ENCODE measurements at regions not wholly inside any gene's neighbourhood (a gene's known extent, or its start where the extent isn't known, plus 50 kb on each side); places are given as distances from the start of the nearest gene placed in this dataset.
A peak's percentile ranks its signal among the peaks of the same experiment; 100 is the strongest.

GRCh38 chr4:108567831-108568230 is 52.5 kb upstream of the RPL34 start:
- Mint-ChIP-seq H3K27me3 (no peaks in the 10 kb centered on the region), H3K27ac (no peak overlapping the region), H3K4me3 (no peak overlapping the region), H3K9me3 (peaks cover 5% of the 10 kb centered on the region), H3K36me3 (peaks cover 12% of the 10 kb centered on the region), H3K4me1 (peaks cover 35% of the 10 kb centered on the region)
- no peak for DNase-seq

- Mint-ChIP-seq H3K36me3 (peaks cover 1% of the 10 kb centered on the region), H3K27me3 (no peaks in the 10 kb centered on the region), H3K27ac (no peak overlapping the region), H3K4me3 (no peak overlapping the region), H3K4me1 (peaks cover 4% of the 10 kb centered on the region), H3K9me3 (no peaks in the 10 kb centered on the region)
- DNase-seq, result no peak
Measured at GRCh38 chr4:108561116-108561515, 59.3 kb upstream of the RPL34 start.

- Mint-ChIP-seq H3K4me3 (no peak overlapping the region), H3K9me3 (no peaks in the 10 kb centered on the region), H3K36me3 (peaks cover 1% of the 10 kb centered on the region), H3K27me3 (no peaks in the 10 kb centered on the region), H3K27ac (no peak overlapping the region), H3K4me1 (peaks cover 4% of the 10 kb centered on the region)
- no peak for DNase-seq
Measured at GRCh38 chr4:108560616-108561015, 59.8 kb upstream of the RPL34 start.

GRCh38 chr4:108559911-108560310 is 60.5 kb upstream of the RPL34 start:
- no peak for DNase-seq
- H3K27me3 Mint-ChIP-seq, result no peaks in the 10 kb centered on the region
- H3K4me1 Mint-ChIP-seq, result peaks cover under 1% of the 10 kb centered on the region
- H3K27ac Mint-ChIP-seq, result no peak overlapping the region
- no peaks in the 10 kb centered on the region for H3K9me3 Mint-ChIP-seq
- no peaks in the 10 kb centered on the region for H3K36me3 Mint-ChIP-seq
- H3K4me3 Mint-ChIP-seq, result no peak overlapping the region

- no peaks in the 10 kb centered on the region for H3K36me3 Mint-ChIP-seq
- H3K27ac Mint-ChIP-seq, result no peak overlapping the region
- no peak for DNase-seq
- no peaks in the 10 kb centered on the region for H3K27me3 Mint-ChIP-seq
- H3K4me3 Mint-ChIP-seq, result no peak overlapping the region
- H3K4me1 Mint-ChIP-seq, result no peaks in the 10 kb centered on the region
- no peaks in the 10 kb centered on the region for H3K9me3 Mint-ChIP-seq
Measured at GRCh38 chr4:108559068-108559793, 61.1 kb upstream of the RPL34 start.

GRCh38 chr4:108556588-108557200 is 63.7 kb upstream of the RPL34 start:
- no peak overlapping the region for H3K27ac Mint-ChIP-seq
- peaks cover 2% of the 10 kb centered on the region for H3K4me1 Mint-ChIP-seq
- no peaks in the 10 kb centered on the region for H3K27me3 Mint-ChIP-seq

GRCh38 chr4:108556166-108556565 is 64.2 kb upstream of the RPL34 start:
- H3K4me1 Mint-ChIP-seq, result peaks cover 2% of the 10 kb centered on the region
- no peak for DNase-seq
- H3K36me3 Mint-ChIP-seq, result peaks cover 4% of the 10 kb centered on the region
- no peak overlapping the region for H3K27ac Mint-ChIP-seq
- H3K9me3 Mint-ChIP-seq, result peaks cover 6% of the 10 kb centered on the region
- no peak overlapping the region for H3K4me3 Mint-ChIP-seq
- H3K27me3 Mint-ChIP-seq, result no peaks in the 10 kb centered on the region

More at GRCh38 chr4:108556588-108557200, 63.7 kb upstream of the RPL34 start:
- no peak for DNase-seq
- peaks cover 4% of the 10 kb centered on the region for H3K9me3 Mint-ChIP-seq
- no peak overlapping the region for H3K4me3 Mint-ChIP-seq
- peaks cover 4% of the 10 kb centered on the region for H3K36me3 Mint-ChIP-seq

GRCh38 chr4:108555701-108556100 is 64.7 kb upstream of the RPL34 start:
- no peak overlapping the region for H3K4me3 Mint-ChIP-seq
- H3K27me3 Mint-ChIP-seq, result no peaks in the 10 kb centered on the region
- peaks cover 2% of the 10 kb centered on the region for H3K4me1 Mint-ChIP-seq
- peaks cover 4% of the 10 kb centered on the region for H3K36me3 Mint-ChIP-seq
- H3K27ac Mint-ChIP-seq, result no peak overlapping the region
- no peak for DNase-seq
- peaks cover 6% of the 10 kb centered on the region for H3K9me3 Mint-ChIP-seq

GRCh38 chr4:108547682-108548081 is 72.7 kb upstream of the RPL34 start:
- H3K9me3 Mint-ChIP-seq, result peaks cover 32% of the 10 kb centered on the region
- no peaks in the 10 kb centered on the region for H3K27me3 Mint-ChIP-seq
- no peak overlapping the region for H3K27ac Mint-ChIP-seq
- DNase-seq, result no peak
- H3K36me3 Mint-ChIP-seq, result peaks cover 40% of the 10 kb centered on the region
- peaks cover 6% of the 10 kb centered on the region for H3K4me1 Mint-ChIP-seq
- no peak overlapping the region for H3K4me3 Mint-ChIP-seq

- no peak for DNase-seq
- Mint-ChIP-seq H3K4me3 (no peak overlapping the region), H3K36me3 (peaks cover 42% of the 10 kb centered on the region), H3K27me3 (no peaks in the 10 kb centered on the region), H3K27ac (no peak overlapping the region), H3K4me1 (peaks cover 4% of the 10 kb centered on the region), H3K9me3 (peaks cover 32% of the 10 kb centered on the region)
Measured at GRCh38 chr4:108546728-108547127, 73.6 kb upstream of the RPL34 start.

- H3K36me3 Mint-ChIP-seq, result peaks cover 49% of the 10 kb centered on the region
- H3K4me1 Mint-ChIP-seq, result peaks cover 13% of the 10 kb centered on the region
- H3K27me3 Mint-ChIP-seq, result no peaks in the 10 kb centered on the region
- no peak overlapping the region for H3K4me3 Mint-ChIP-seq
- H3K9me3 Mint-ChIP-seq, result peaks cover 27% of the 10 kb centered on the region
- DNase-seq, result no peak
- H3K27ac Mint-ChIP-seq, result no peak overlapping the region
Measured at GRCh38 chr4:108544481-108544880, 75.9 kb upstream of the RPL34 start.

GRCh38 chr4:108543359-108543968 is 76.9 kb upstream of the RPL34 start:
- Mint-ChIP-seq H3K9me3 (peaks cover 21% of the 10 kb centered on the region), H3K4me3 (no peak overlapping the region), H3K27ac (no peak overlapping the region), H3K4me1 (peaks cover 13% of the 10 kb centered on the region), H3K36me3 (peaks cover 40% of the 10 kb centered on the region), H3K27me3 (no peaks in the 10 kb centered on the region)
- no peak for DNase-seq

GRCh38 chr4:108540536-108540935 is 79.8 kb upstream of the RPL34 start:
- H3K9me3 Mint-ChIP-seq, result no peaks in the 10 kb centered on the region
- DNase-seq, result no peak
- H3K36me3 Mint-ChIP-seq, result peaks cover 18% of the 10 kb centered on the region
- H3K27me3 Mint-ChIP-seq, result no peaks in the 10 kb centered on the region
- H3K4me3 Mint-ChIP-seq, result no peak overlapping the region
- peak overlapping the region; percentile 13 for H3K27ac Mint-ChIP-seq
- H3K4me1 Mint-ChIP-seq, result peaks cover 23% of the 10 kb centered on the region

GRCh38 chr4:108536577-108536976 is 83.8 kb upstream of the RPL34 start:
- no peak overlapping the region for H3K4me3 Mint-ChIP-seq
- H3K4me1 Mint-ChIP-seq, result peaks cover 46% of the 10 kb centered on the region
- H3K27me3 Mint-ChIP-seq, result no peaks in the 10 kb centered on the region
- H3K9me3 Mint-ChIP-seq, result peaks cover 1% of the 10 kb centered on the region
- no peak for DNase-seq
- no peak overlapping the region for H3K27ac Mint-ChIP-seq
- H3K36me3 Mint-ChIP-seq, result peaks cover 16% of the 10 kb centered on the region

- Mint-ChIP-seq H3K9me3 (peaks cover 1% of the 10 kb centered on the region), H3K4me1 (peaks cover 50% of the 10 kb centered on the region), H3K27ac (no peak overlapping the region), H3K36me3 (peaks cover 10% of the 10 kb centered on the region), H3K27me3 (no peaks in the 10 kb centered on the region), H3K4me3 (no peak overlapping the region)
- DNase-seq, result no peak
Measured at GRCh38 chr4:108535757-108536156, 84.6 kb upstream of the RPL34 start.

GRCh38 chr4:108533876-108534275 is 86.5 kb upstream of the RPL34 start:
- H3K36me3 Mint-ChIP-seq, result peaks cover 12% of the 10 kb centered on the region
- no peak overlapping the region for H3K4me3 Mint-ChIP-seq
- H3K4me1 Mint-ChIP-seq, result peaks cover 58% of the 10 kb centered on the region
- no peaks in the 10 kb centered on the region for H3K27me3 Mint-ChIP-seq
- no peak overlapping the region for H3K27ac Mint-ChIP-seq
- no peak for DNase-seq
- peaks cover 4% of the 10 kb centered on the region for H3K9me3 Mint-ChIP-seq

Measured in activated naive CD8-positive, alpha-beta T cell treated with anti-CD3 and anti-CD28 coated beads for 36 hours (primary cell).